ENCODE measurements at regions not wholly inside any gene's neighbourhood (a gene's known extent, or its start where the extent isn't known, plus 50 kb on each side); places are given as distances from the start of the nearest gene placed in this dataset.

- TF ChIP-seq EZH2 (IDR thresholded peaks at IDR 0.05; ENCODE audit: low read length, missing control alignments), result no peak
- TF ChIP-seq CTCF (conservative IDR thresholded peaks at IDR 0.05 in 1 of 2, IDR thresholded peaks at IDR 0.05 in 1 of 2; ENCODE audit: low read depth in 1 of 2, low read length in 2 of 2), result no peak
Measured at GRCh38 chr6:1094306-1094705, 217.6 kb upstream of the FOXQ1 start.
